ENCODE measurements at regions not wholly inside any gene's neighbourhood (a gene's known extent, or its start where the extent isn't known, plus 50 kb on each side); places are given as distances from the start of the nearest gene placed in this dataset.

DNA sequence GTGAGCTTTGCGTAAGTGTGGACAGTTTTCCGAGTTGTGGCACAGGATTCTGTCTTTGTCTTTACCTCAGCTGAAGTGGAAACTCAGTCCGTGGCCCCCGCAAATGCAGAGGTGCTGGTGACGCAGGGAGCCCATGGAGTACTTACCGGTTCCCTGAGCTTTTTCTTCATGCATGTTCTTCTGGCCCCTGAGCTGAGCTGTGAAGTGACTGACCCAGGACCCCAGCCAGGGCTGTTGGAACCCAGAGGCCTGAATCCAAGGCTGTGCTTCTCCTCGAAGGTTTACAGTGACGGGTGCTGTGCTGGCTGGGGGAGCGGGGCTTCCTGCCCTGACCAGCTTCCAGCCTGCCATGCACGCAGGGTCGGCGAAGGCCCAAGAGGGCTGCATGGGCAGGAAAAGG is 223.5 kb downstream of the GLRX3 start:
- ATAC-seq (ENCODE audit: low FRiP score in 2 of 2) (no peak), DNase-seq (no peak)
- TF ChIP-seq, protein P1, sequence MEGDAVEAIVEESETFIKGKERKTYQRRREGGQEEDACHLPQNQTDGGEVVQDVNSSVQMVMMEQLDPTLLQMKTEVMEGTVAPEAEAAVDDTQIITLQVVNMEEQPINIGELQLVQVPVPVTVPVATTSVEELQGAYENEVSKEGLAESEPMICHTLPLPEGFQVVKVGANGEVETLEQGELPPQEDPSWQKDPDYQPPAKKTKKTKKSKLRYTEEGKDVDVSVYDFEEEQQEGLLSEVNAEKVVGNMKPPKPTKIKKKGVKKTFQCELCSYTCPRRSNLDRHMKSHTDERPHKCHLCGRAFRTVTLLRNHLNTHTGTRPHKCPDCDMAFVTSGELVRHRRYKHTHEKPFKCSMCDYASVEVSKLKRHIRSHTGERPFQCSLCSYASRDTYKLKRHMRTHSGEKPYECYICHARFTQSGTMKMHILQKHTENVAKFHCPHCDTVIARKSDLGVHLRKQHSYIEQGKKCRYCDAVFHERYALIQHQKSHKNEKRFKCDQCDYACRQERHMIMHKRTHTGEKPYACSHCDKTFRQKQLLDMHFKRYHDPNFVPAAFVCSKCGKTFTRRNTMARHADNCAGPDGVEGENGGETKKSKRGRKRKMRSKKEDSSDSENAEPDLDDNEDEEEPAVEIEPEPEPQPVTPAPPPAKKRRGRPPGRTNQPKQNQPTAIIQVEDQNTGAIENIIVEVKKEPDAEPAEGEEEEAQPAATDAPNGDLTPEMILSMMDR (IDR thresholded peaks at IDR 0.05), result no peak
- TF ChIP-seq POLR2A (IDR thresholded peaks at IDR 0.05) (no peak), EP300 (IDR thresholded peaks at IDR 0.05) (no peak), POLR2AphosphoS5 (IDR thresholded peaks at IDR 0.05) (no peak)
- Histone ChIP-seq H3K27me3 (no peaks in the 10 kb centered on the region), H3K36me3 (no peaks in the 10 kb centered on the region), H3K4me1 (no peaks in the 10 kb centered on the region), H3K4me3 (no peak overlapping the region), H3K9me3 (no peaks in the 10 kb centered on the region), H3K27ac (no peak overlapping the region)
- WGBS, 2 donors, result 86 to 91% methylated on average over 12 of the region's 12 CpGs

DNA sequence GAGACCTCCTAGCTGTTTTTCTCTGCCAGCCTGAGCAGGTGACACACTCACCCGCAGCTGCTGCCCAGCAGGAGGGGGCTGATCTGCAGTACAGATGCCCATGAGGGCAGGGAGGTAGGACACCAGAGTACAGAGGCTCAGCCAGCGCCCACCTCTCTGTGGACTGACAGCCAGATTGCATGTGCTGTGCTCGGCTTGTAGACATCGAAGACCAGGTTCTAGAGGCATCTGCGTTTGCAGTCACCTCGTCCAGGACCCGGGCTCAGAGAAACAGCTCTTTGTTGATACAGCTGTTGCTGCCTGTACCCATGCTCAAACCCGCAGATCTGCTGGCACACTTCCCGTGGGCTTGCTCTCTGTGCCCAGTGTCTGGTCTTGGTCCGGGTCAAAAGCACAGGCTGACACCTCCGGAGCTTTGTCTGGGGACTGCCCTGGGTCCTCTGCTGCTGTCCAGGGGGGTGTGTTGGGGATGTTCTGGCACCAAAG is 224.7 kb downstream of the GLRX3 start:
- no peak for ATAC-seq (ENCODE audit: low FRiP score in 2 of 2)
- Histone ChIP-seq H3K9me3 (no peaks in the 10 kb centered on the region), H3K27ac (no peak overlapping the region), H3K36me3 (no peaks in the 10 kb centered on the region), H3K4me3 (no peak overlapping the region), H3K27me3 (no peaks in the 10 kb centered on the region), H3K4me1 (no peaks in the 10 kb centered on the region)
- WGBS, 2 donors, result 52 to 78% methylated on average over 6 to 11 of the region's 11 CpGs
- TF ChIP-seq POLR2AphosphoS5 (IDR thresholded peaks at IDR 0.05) (no peak), EP300 (IDR thresholded peaks at IDR 0.05) (no peak), POLR2A (IDR thresholded peaks at IDR 0.05) (no peak)
- TF ChIP-seq, protein P1 (IDR thresholded peaks at IDR 0.05), result no peak
- no peak for DNase-seq

DNA sequence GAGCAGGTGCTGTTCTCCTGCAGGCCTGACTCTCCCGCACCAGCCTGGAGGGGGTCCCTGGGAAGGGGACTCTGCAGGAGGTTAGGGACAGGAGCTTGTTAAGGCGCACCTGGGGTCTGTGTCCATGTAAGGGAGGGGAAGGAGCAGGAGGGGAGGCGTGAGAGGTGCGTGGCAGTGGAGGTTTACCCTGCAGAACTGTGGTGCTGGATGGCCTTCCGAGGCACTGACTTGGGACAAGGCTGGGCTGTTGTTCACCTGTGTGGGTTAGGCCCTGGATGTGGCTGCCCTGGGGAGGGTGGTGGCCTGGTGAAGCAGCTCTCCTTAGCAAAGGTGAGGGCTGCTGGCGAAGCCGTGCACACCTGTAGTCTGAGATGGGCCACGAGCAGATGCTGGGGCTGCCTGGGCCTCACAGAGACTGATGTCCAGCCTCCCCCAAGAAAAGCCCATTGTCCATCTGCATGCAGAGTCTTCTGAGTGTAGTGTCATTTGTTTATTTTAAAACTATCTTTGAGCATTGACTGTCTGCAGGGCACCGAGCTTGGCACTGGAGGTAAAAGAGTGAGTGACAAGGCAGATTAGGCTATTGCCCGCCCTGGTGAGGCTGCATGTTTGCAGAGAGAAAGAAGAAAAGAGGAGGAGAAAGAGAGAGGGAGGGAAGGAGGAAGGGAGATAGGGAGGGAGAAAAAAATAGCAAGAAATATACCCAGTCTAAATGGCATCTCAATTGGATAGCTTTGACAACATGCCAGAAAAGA is 225.3 kb downstream of the GLRX3 start:
- H3K36me3 ChIP-seq, result no peaks in the 10 kb centered on the region
- ATAC-seq (ENCODE audit: low FRiP score in 2 of 2) (no peak), DNase-seq (no peak)
- no peaks in the 10 kb centered on the region for H3K9me3 ChIP-seq
- no peaks in the 10 kb centered on the region for H3K4me1 ChIP-seq
- no peak for TF ChIP-seq POLR2AphosphoS5 (IDR thresholded peaks at IDR 0.05)
- TF ChIP-seq, protein P1 (IDR thresholded peaks at IDR 0.05), result no peak
- no peak for TF ChIP-seq POLR2A (IDR thresholded peaks at IDR 0.05)
- no peak for TF ChIP-seq EP300 (IDR thresholded peaks at IDR 0.05)
- H3K27ac ChIP-seq, result no peak overlapping the region
- WGBS, 2 donors, result 77 to 81% methylated on average over 7 to 10 of the region's 10 CpGs
- no peaks in the 10 kb centered on the region for H3K27me3 ChIP-seq
- no peak overlapping the region for H3K4me3 ChIP-seq

DNA sequence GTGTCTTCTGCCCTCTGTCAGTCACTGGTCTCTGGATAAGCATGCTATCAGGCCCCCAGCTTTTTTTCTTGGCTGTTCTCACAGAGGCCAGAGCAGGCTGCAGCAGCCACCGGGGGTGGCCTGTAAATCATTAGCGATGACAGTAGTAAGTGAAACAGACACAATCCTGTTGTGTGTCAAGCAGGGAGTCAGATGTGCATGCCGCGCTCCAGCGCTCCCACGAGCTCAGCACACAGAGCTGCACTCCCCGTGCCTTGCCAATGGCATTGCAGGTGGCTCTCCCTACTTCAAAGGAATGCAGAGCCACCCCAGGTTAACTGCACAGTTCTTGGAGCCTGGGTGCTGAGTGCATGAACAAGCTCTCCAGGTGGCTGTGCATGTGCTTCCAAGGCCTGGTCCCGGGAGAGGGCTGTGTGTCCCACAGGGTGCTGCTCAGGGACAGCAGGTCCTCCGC is 226.1 kb downstream of the GLRX3 start:
- TF ChIP-seq POLR2AphosphoS5 (IDR thresholded peaks at IDR 0.05) (no peak), EP300 (IDR thresholded peaks at IDR 0.05) (no peak), POLR2A (IDR thresholded peaks at IDR 0.05) (no peak)
- TF ChIP-seq, protein P1 (IDR thresholded peaks at IDR 0.05), result no peak
- DNase-seq (no peak), ATAC-seq (ENCODE audit: low FRiP score in 2 of 2) (no peak)
- Histone ChIP-seq H3K27ac (no peak overlapping the region), H3K4me3 (no peak overlapping the region), H3K9me3 (no peaks in the 10 kb centered on the region), H3K27me3 (no peaks in the 10 kb centered on the region), H3K4me1 (no peaks in the 10 kb centered on the region), H3K36me3 (no peaks in the 10 kb centered on the region)
- 34 to 58% methylated on average over 7 to 9 of the region's 9 CpGs for WGBS, 2 donors

DNA sequence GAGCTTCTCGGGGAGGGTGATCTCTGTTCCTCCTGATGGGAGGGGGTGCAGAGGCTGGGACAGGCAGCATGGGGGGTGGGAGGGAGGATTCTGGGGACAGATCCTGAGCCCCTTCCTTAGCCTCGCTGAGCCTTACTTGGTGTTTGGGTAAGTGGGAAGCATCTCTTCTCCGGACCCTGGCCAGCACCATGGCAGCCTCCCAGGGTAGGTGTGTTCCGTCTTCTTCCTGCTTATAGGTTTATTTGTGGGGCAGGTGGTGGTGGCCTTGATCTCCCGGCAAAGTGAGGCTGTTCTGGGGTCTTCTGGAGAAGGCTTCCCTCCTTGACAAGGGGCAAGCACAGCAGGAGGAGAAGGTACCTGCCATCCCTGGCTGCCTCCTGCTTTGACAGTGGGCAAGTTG is 226.9 kb downstream of the GLRX3 start:
- Histone ChIP-seq H3K27ac (no peak overlapping the region), H3K4me3 (no peak overlapping the region), H3K4me1 (no peaks in the 10 kb centered on the region), H3K27me3 (no peaks in the 10 kb centered on the region), H3K9me3 (no peaks in the 10 kb centered on the region), H3K36me3 (no peaks in the 10 kb centered on the region)
- TF ChIP-seq POLR2A (IDR thresholded peaks at IDR 0.05), result no peak
- TF ChIP-seq POLR2AphosphoS5 (IDR thresholded peaks at IDR 0.05), result no peak
- TF ChIP-seq EP300 (IDR thresholded peaks at IDR 0.05), result no peak
- TF ChIP-seq, protein P1 (IDR thresholded peaks at IDR 0.05), result no peak
- no peak for DNase-seq
- ATAC-seq (ENCODE audit: low FRiP score in 2 of 2), result no peak
- WGBS, 2 donors, result 86 to 98% methylated on average over 4 to 5 of the region's 5 CpGs
